ENCODE measurements at regions not wholly inside any gene's neighbourhood (a gene's known extent, or its start where the extent isn't known, plus 50 kb on each side); places are given as distances from the start of the nearest gene placed in this dataset.

GRCh38 chr10:64465653-64466052 is 944.5 kb downstream of the REEP3 start:
- TF ChIP-seq CTCF (IDR thresholded peaks at IDR 0.05; ENCODE audit: poor library complexity): no peak
- no peak for TF ChIP-seq EZH2phosphoT487 (IDR thresholded peaks at IDR 0.05; ENCODE audit: low read depth, severe bottlenecking, unreplicated experiment)
- TF ChIP-seq EZH2 (IDR thresholded peaks at IDR 0.05; ENCODE audit: borderline replicate concordance): no peak

All from hepatocyte (in vitro differentiated cells).